Mesenchymal stem cell (in vitro differentiated cells and primary cell): ENCODE measurements at regions not wholly inside any gene's neighbourhood (a gene's known extent, or its start where the extent isn't known, plus 50 kb on each side); places are given as distances from the start of the nearest gene placed in this dataset.

Experiments
- DNase-seq: peaks from one replicate; pipeline ENCODE4 v3.0.0-alpha.2; 2013
- H2AFZ ChIP-seq: one replicate; pipeline ENCODE4 v1.6.1; 2013; ENCODE audit warnings: low read depth, mild to moderate bottlenecking, control low read depth, inconsistent platforms, low read length, moderate library complexity
- H2AK5ac ChIP-seq: 2 replicates; pipeline ENCODE4 v1.6.1; 2013; ENCODE audit warnings: low read length, moderate library complexity, mild to moderate bottlenecking, inconsistent platforms; ENCODE audit not compliant: severe bottlenecking
- H2BK120ac ChIP-seq: one replicate; pipeline ENCODE4 v1.6.1; 2013; ENCODE audit warnings: low read depth, mild to moderate bottlenecking, inconsistent platforms, low read length, moderate library complexity
- H2BK12ac ChIP-seq, 2 experiments: one replicate each; pipeline ENCODE4 v1.6.1; 2013; ENCODE audit warnings: inconsistent platforms in 2 of 2, low read length in 2 of 2, mild to moderate bottlenecking in 2 of 2, moderate library complexity in 2 of 2, control low read depth in 1 of 2
- H2BK15ac ChIP-seq: one replicate; pipeline ENCODE4 v1.6.1; 2013; ENCODE audit warnings: mild to moderate bottlenecking, low read depth, inconsistent platforms; ENCODE audit not compliant: poor library complexity, severe bottlenecking
- H2BK5ac ChIP-seq: 2 replicates; pipeline ENCODE4 v1.6.1; 2013; ENCODE audit warnings: low read depth, mild to moderate bottlenecking, low read length, control low read depth, inconsistent platforms; ENCODE audit not compliant: poor library complexity, severe bottlenecking
- H3K14ac ChIP-seq, 2 experiments: one replicate each; pipeline ENCODE4 v1.6.1; 2013; ENCODE audit warnings: inconsistent platforms in 2 of 2, low read length in 2 of 2, control low read depth in 1 of 2, mild to moderate bottlenecking in 1 of 2, moderate library complexity in 1 of 2
- H3K18ac ChIP-seq, 2 experiments: one replicate each; pipeline ENCODE4 v1.6.1; 2013; ENCODE audit warnings: inconsistent platforms in 2 of 2, low read length in 2 of 2, control low read depth in 1 of 2, low read depth in 1 of 2, mild to moderate bottlenecking in 1 of 2
- H3K23ac ChIP-seq, 2 experiments: one replicate each; pipeline ENCODE4 v1.6.1; 2013; ENCODE audit warnings: inconsistent platforms in 2 of 2, low read length in 2 of 2, mild to moderate bottlenecking in 2 of 2, moderate library complexity in 2 of 2, control low read depth in 1 of 2
- H3K27ac ChIP-seq: 2 replicates; pipeline ENCODE4 v1.5.1; 2013; ENCODE audit warnings: mild to moderate bottlenecking, moderate library complexity, low read length, control low read depth, inconsistent platforms; ENCODE audit not compliant: poor library complexity, severe bottlenecking
- H3K27me3 ChIP-seq, 2 experiments: 2 replicates each; pipeline versions ENCODE4 v1.6.1 to v1.7.0; 2013; ENCODE audit warnings: low read length in 2 of 2, mild to moderate bottlenecking in 2 of 2, moderate library complexity in 2 of 2, control low read depth in 1 of 2, inconsistent platforms in 1 of 2; ENCODE audit not compliant: control insufficient read depth in 1 of 2, insufficient read depth in 1 of 2
- H3K36me3 ChIP-seq, 2 experiments: 2 replicates each; pipeline versions ENCODE4 v1.6.1 to v1.7.0; 2013; ENCODE audit warnings: low read length in 2 of 2, control low read depth in 1 of 2, inconsistent platforms in 1 of 2, low read depth in 1 of 2, mild to moderate bottlenecking in 1 of 2; ENCODE audit not compliant: insufficient read depth in 2 of 2, control insufficient read depth in 1 of 2
- H3K4ac ChIP-seq, 2 experiments: one replicate each; pipeline ENCODE4 v1.6.1; 2013; ENCODE audit warnings: inconsistent platforms in 2 of 2, low read length in 2 of 2, mild to moderate bottlenecking in 2 of 2, moderate library complexity in 2 of 2, control low read depth in 1 of 2, low read depth in 1 of 2
- H3K4me1 ChIP-seq: 2 replicates; pipeline ENCODE4 v1.6.1; 2013; ENCODE audit warnings: low read depth, low read length, control low read depth; ENCODE audit not compliant: control insufficient read depth, insufficient read depth
- H3K4me2 ChIP-seq: 2 replicates; pipeline ENCODE4 v1.6.1; 2013; ENCODE audit warnings: low read length, mild to moderate bottlenecking, inconsistent platforms; ENCODE audit not compliant: poor library complexity, severe bottlenecking
- H3K4me3 ChIP-seq, 2 experiments: 2 replicates each; pipeline versions ENCODE4 v1.5.1 to v1.7.0; 2013; ENCODE audit warnings: low read length in 2 of 2, mild to moderate bottlenecking in 2 of 2, control low read depth in 1 of 2, low read depth in 1 of 2; ENCODE audit not compliant: insufficient read depth in 1 of 2
- H3K79me1 ChIP-seq: replicated peaks from 2 replicates; pipeline ENCODE4 v1.6.1; 2013; ENCODE audit warnings: mild to moderate bottlenecking, control low read depth, low read length, inconsistent platforms; ENCODE audit not compliant: poor library complexity, severe bottlenecking
- H3K9ac ChIP-seq: 2 replicates; pipeline ENCODE4 v1.7.0; 2013; ENCODE audit warnings: mild to moderate bottlenecking, low read length, moderate library complexity
- H3K9me3 ChIP-seq: 2 replicates; pipeline ENCODE4 v1.7.0; 2013; ENCODE audit warnings: mild to moderate bottlenecking, low read length; ENCODE audit not compliant: control insufficient read depth
- H4K8ac ChIP-seq: one replicate; pipeline ENCODE4 v1.6.1; 2013; ENCODE audit warnings: inconsistent platforms, mild to moderate bottlenecking, low read length, moderate library complexity
- H4K91ac ChIP-seq: one replicate; pipeline ENCODE4 v1.6.1; 2013; ENCODE audit warnings: mild to moderate bottlenecking, low read length, inconsistent platforms
- WGBS: methylation state at CpG from one replicate; pipeline ENCODE4 v1.1.7; 2013; ENCODE audit warnings: mixed read lengths; 5-methylcytosine and 5-hydroxymethylcytosine counted together

- Histone ChIP-seq H2BK12ac (no peak overlapping the region), H4K91ac (no peak overlapping the region), H3K4me1 (no peaks in the 10 kb centered on the region), H3K4me2 (no peak overlapping the region), H3K23ac (no peak overlapping the region), H3K14ac (no peak overlapping the region), H3K27ac (no peak overlapping the region), H3K4ac (no peak overlapping the region), H2BK5ac (no peak overlapping the region), H3K27me3 (peaks cover 0 to 5% of the 10 kb centered on the region in 2 experiments), H2AK5ac (no peak overlapping the region), H2BK120ac (no peak overlapping the region), H3K79me1 (no peaks in the 10 kb centered on the region), H3K18ac (no peak overlapping the region), H3K9ac (no peak overlapping the region), H3K36me3 (no peaks in the 10 kb centered on the region), H3K4me3 (no peak overlapping the region), H4K8ac (no peak overlapping the region), H2AFZ (no peak overlapping the region), H2BK15ac (no peak overlapping the region), H3K9me3 (peaks cover 7% of the 10 kb centered on the region)
- no peak for DNase-seq
- WGBS = 89% methylated on average over 3 of the region's 5 CpGs
Measured at GRCh38 chr6:110558575-110558974, 82.2 kb upstream of the SLC22A16 start.

GRCh38 chr6:110557199-110557598, 80.8 kb upstream of the SLC22A16 start:
- Histone ChIP-seq H2AFZ (no peak overlapping the region), H4K91ac (no peak overlapping the region), H2BK15ac (no peak overlapping the region), H3K36me3 (no peaks in the 10 kb centered on the region), H3K4ac (no peak overlapping the region), H3K79me1 (no peaks in the 10 kb centered on the region), H3K23ac (no peak overlapping the region), H3K4me2 (no peak overlapping the region), H3K18ac (no peak overlapping the region), H3K14ac (no peak overlapping the region), H3K27me3 (no peaks in the 10 kb centered on the region), H4K8ac (no peak overlapping the region), H2BK12ac (no peak overlapping the region), H3K27ac (no peak overlapping the region), H3K4me3 (no peak overlapping the region), H3K9me3 (peaks cover 6% of the 10 kb centered on the region), H3K4me1 (no peaks in the 10 kb centered on the region), H2BK5ac (no peak overlapping the region), H2AK5ac (no peak overlapping the region), H3K9ac (no peak overlapping the region), H2BK120ac (no peak overlapping the region)
- DNase-seq = no peak
- whole genome bisulfite sequencing = 93% methylated on average over 5 of the region's 5 CpGs

GRCh38 chr6:110556317-110557110, 80.1 kb upstream of the SLC22A16 start:
- DNase-seq = no peak
- H3K4ac ChIP-seq = no peak overlapping the region
- 95% methylated on average over 9 of the region's 9 CpGs for WGBS

GRCh38 chr6:110554966-110555460, 78.6 kb upstream of the SLC22A16 start:
- no peak overlapping the region for H3K27ac ChIP-seq
- H3K23ac ChIP-seq = no peak overlapping the region
- no peak overlapping the region for H2AK5ac ChIP-seq
- no peaks in the 10 kb centered on the region for H3K79me1 ChIP-seq
- H2BK5ac ChIP-seq = no peak overlapping the region
- no peak overlapping the region for H3K18ac ChIP-seq
- H3K27me3 ChIP-seq = no peaks in the 10 kb centered on the region
- H3K9me3 ChIP-seq = peaks cover 17% of the 10 kb centered on the region
- H3K14ac ChIP-seq = no peak overlapping the region
- H3K36me3 ChIP-seq = no peaks in the 10 kb centered on the region
- no peak overlapping the region for H2AFZ ChIP-seq
- no peak overlapping the region for H3K4ac ChIP-seq
- no peak overlapping the region for H2BK12ac ChIP-seq
- no peak overlapping the region for H3K4me2 ChIP-seq
- H4K91ac ChIP-seq = no peak overlapping the region
- H3K9ac ChIP-seq = no peak overlapping the region
- no peak overlapping the region for H4K8ac ChIP-seq
- WGBS = 95% methylated on average over 9 of the region's 9 CpGs
- H3K4me3 ChIP-seq = no peak overlapping the region
- DNase-seq = no peak
- no peak overlapping the region for H2BK120ac ChIP-seq
- no peak overlapping the region for H2BK15ac ChIP-seq
- H3K4me1 ChIP-seq = no peaks in the 10 kb centered on the region

More at GRCh38 chr6:110556317-110557110, 80.1 kb upstream of the SLC22A16 start:
- no peak overlapping the region for H2AK5ac ChIP-seq
- H3K4me2 ChIP-seq = no peak overlapping the region
- H3K23ac ChIP-seq = no peak overlapping the region
- H3K18ac ChIP-seq = no peak overlapping the region
- no peaks in the 10 kb centered on the region for H3K4me1 ChIP-seq
- H4K8ac ChIP-seq = no peak overlapping the region
- peaks cover 12% of the 10 kb centered on the region for H3K9me3 ChIP-seq
- H2AFZ ChIP-seq = no peak overlapping the region
- no peak overlapping the region for H2BK120ac ChIP-seq
- H2BK5ac ChIP-seq = no peak overlapping the region
- no peak overlapping the region for H2BK12ac ChIP-seq
- no peak overlapping the region for H3K9ac ChIP-seq
- no peaks in the 10 kb centered on the region for H3K36me3 ChIP-seq
- no peak overlapping the region for H3K4me3 ChIP-seq
- H3K79me1 ChIP-seq = no peaks in the 10 kb centered on the region
- no peak overlapping the region for H4K91ac ChIP-seq
- no peaks in the 10 kb centered on the region for H3K27me3 ChIP-seq
- H2BK15ac ChIP-seq = no peak overlapping the region
- no peak overlapping the region for H3K14ac ChIP-seq
- H3K27ac ChIP-seq = no peak overlapping the region
